ENCODE measurements at regions not wholly inside any gene's neighbourhood (a gene's known extent, or its start where the extent isn't known, plus 50 kb on each side); places are given as distances from the start of the nearest gene placed in this dataset.

DNA sequence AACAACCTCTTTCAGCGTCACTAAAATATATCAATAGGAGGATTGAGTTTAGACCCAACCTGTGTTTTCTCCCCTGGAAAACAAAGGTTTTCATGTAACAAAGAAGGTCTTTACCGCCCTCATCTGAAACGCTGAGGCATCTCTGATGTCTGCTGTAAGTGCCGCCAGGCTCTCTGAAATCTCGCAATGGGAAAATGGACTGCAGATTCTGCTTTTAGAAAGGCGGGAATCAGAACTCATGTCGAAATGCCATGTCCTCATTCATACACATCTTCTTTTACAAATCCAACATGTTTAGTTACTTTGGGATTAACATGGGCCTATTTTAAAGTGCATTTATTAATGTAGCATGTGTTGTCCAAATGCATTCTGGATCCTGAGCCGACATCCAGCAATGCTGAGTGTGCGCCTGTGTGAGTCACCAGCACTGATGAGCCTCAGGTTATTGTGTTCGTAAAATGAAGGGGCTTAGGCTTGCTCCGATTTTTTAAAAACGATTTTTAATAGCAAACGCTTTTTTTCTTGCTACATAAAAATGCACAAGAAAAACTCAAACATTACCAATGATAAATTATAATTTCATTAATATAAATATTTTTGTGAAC, 51.9 kb upstream of the PLEKHG4B start:
- H3K27ac ChIP-seq = no peak overlapping the region
- TF ChIP-seq ZFX (IDR thresholded peaks at IDR 0.05; ENCODE audit: borderline replicate concordance) = no peak
- TF ChIP-seq, protein P1, sequence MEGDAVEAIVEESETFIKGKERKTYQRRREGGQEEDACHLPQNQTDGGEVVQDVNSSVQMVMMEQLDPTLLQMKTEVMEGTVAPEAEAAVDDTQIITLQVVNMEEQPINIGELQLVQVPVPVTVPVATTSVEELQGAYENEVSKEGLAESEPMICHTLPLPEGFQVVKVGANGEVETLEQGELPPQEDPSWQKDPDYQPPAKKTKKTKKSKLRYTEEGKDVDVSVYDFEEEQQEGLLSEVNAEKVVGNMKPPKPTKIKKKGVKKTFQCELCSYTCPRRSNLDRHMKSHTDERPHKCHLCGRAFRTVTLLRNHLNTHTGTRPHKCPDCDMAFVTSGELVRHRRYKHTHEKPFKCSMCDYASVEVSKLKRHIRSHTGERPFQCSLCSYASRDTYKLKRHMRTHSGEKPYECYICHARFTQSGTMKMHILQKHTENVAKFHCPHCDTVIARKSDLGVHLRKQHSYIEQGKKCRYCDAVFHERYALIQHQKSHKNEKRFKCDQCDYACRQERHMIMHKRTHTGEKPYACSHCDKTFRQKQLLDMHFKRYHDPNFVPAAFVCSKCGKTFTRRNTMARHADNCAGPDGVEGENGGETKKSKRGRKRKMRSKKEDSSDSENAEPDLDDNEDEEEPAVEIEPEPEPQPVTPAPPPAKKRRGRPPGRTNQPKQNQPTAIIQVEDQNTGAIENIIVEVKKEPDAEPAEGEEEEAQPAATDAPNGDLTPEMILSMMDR (IDR thresholded peaks at IDR 0.05) = no peak

All from 22Rv1 (cell line).